Small intestine (tissue), 7 donors: ENCODE measurements at regions not wholly inside any gene's neighbourhood (a gene's known extent, or its start where the extent isn't known, plus 50 kb on each side); places are given as distances from the start of the nearest gene placed in this dataset.

Experiments used
- DNase-seq, 2 donors: peaks; one replicate each; pipeline versions ENCODE4 v3.0.0 to v3.0.0-alpha.2; 2013
- FAIRE-seq: peaks from 2 replicates; lab custom pipeline; 2012; peaks lifted over from hg19 to GRCh38; lab: Jason Lieb, UNC
- H3K27ac ChIP-seq, 3 donors: one replicate each; pipeline ENCODE4 v1.5.1; 2013; ENCODE audit warnings: low read length in 2 of 3, mild to moderate bottlenecking in 2 of 3, control low read depth in 1 of 3, inconsistent platforms in 1 of 3, low read depth in 1 of 3, moderate library complexity in 1 of 3
- H3K27me3 ChIP-seq, 3 donors: one replicate each; pipeline ENCODE4 v1.6.1; 2013; ENCODE audit warnings: low read length in 3 of 3, inconsistent platforms in 1 of 3; ENCODE audit not compliant: control insufficient read depth in 3 of 3, insufficient read depth in 3 of 3
- H3K36me3 ChIP-seq, 3 donors: one replicate each; pipeline ENCODE4 v1.6.1; 2013; ENCODE audit warnings: low read length in 3 of 3, inconsistent platforms in 1 of 3, low read depth in 1 of 3, mild to moderate bottlenecking in 1 of 3, moderate library complexity in 1 of 3; ENCODE audit not compliant: control insufficient read depth in 3 of 3, insufficient read depth in 2 of 3
- H3K4me1 ChIP-seq, 3 donors: one replicate each; pipeline ENCODE4 v1.6.1; 2013; ENCODE audit warnings: low read length in 2 of 3, inconsistent platforms in 1 of 3, low read depth in 1 of 3, mild to moderate bottlenecking in 1 of 3, moderate library complexity in 1 of 3; ENCODE audit not compliant: control insufficient read depth in 3 of 3, insufficient read depth in 2 of 3
- H3K4me3 ChIP-seq, 3 donors: one replicate each; pipeline ENCODE4 v1.5.1; 2013; ENCODE audit warnings: low read length in 3 of 3, control low read depth in 1 of 3, inconsistent platforms in 1 of 3, low read depth in 1 of 3, mild to moderate bottlenecking in 1 of 3, moderate library complexity in 1 of 3
- H3K9me3 ChIP-seq, 2 donors: one replicate each; pipeline ENCODE4 v1.6.1; 2013; ENCODE audit warnings: low read depth in 1 of 2, low read length in 1 of 2; ENCODE audit not compliant: control insufficient read depth in 2 of 2, insufficient read depth in 1 of 2
- WGBS, 3 donors: extraction: QIAGEN DNeasy Blood & Tissue Kit; methylation state at CpG; one replicate each; pipeline ENCODE4 v1.1.7; 2013; 5-methylcytosine and 5-hydroxymethylcytosine counted together
- donor health status: healthy with polysubstance abuse.
- donor health status: control.
- donor health status: control.
- donor health status: Bipolar disorder and iron deficiency.
- donor health status: healthy.

- Histone ChIP-seq H3K4me1 (no peaks in the 10 kb centered on the region), H3K27me3 (no peaks in the 10 kb centered on the region), H3K9me3 (no peaks in the 10 kb centered on the region), H3K27ac (no peak overlapping the region), H3K4me3 (no peak overlapping the region), H3K36me3 (no peaks in the 10 kb centered on the region)
- FAIRE-seq (no peak), DNase-seq (no peak)
- WGBS, 3 donors, result 49 to 65% (median 62%) methylated on average over 4 of the region's 4 CpGs
These were observed 616.5 kb upstream of the LCORL start for GRCh38 chr4:18638031-18638430.

DNA sequence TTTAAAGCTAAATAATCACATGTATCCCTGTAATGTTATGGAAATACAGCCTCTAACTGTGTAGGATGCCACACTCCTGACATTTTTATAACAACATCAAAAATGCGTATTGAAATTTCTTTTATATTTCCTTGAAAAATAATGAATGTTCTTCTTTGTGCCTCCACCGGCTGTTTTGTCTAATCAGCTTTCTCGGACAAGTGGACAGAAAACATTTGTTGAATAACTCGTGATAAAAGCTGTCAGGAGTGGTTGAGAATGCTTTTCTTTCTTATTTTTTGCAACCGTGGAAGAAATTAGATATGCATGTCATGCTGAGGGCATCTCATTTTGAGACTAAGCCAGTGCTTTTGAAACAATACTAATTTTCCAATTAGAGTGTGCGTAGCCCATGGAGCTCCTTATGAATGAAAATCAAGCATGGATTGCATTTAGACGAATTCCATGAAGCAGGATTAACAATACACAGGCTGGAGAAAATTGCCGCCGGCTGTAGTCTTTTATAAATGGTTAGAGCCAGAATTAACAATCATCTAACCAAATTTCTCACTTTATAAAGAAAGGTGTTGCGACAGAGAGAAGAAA, 614.5 kb upstream of the LCORL start:
- Histone ChIP-seq H3K27ac (no peak overlapping the region), H3K36me3 (no peaks in the 10 kb centered on the region), H3K9me3 (no peaks in the 10 kb centered on the region), H3K4me1 (no peaks in the 10 kb centered on the region), H3K4me3 (no peak overlapping the region), H3K27me3 (peaks cover 0 to under 1% (median 0%) of the 10 kb centered on the region in 3 donors)
- FAIRE-seq (no peak), DNase-seq (no peak)
- 60 to 78% (median 75%) methylated on average over 10 of the region's 10 CpGs for WGBS, 3 donors

DNA sequence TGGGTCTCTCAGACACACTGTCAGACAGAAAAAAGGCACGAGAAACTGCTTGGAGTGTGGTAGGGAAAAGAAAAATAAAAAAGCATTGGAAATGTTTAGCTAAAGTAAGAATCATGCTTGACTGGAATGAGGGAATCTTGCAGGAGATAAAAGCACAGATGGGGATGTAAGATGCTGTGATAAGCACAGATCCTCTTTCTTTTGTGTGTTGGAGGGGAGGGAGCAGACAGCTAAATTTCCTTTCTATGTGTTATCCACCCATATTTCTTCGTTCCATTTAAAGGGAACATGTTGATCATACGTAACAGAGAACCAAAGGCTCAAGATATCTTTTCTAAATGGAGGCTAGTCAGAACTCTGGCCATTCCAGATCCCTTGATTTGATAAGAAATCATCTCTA, 614.0 kb upstream of the LCORL start:
- FAIRE-seq (no peak), DNase-seq (no peak)
- Histone ChIP-seq H3K27me3 (peaks cover 0 to 1% (median 0%) of the 10 kb centered on the region in 3 donors), H3K27ac (no peak overlapping the region), H3K4me1 (no peaks in the 10 kb centered on the region), H3K36me3 (no peaks in the 10 kb centered on the region), H3K9me3 (peaks cover 0 to 4% of the 10 kb centered on the region in 2 donors), H3K4me3 (no peak overlapping the region)
- 56 to 70% (median 64%) methylated on average over 3 of the region's 3 CpGs for WGBS, 3 donors

- peaks cover 0 to 13% of the 10 kb centered on the region in 2 donors for H3K9me3 ChIP-seq
- H3K36me3 ChIP-seq, result peaks cover 0 to 5% (median 0%) of the 10 kb centered on the region in 3 donors
- no peak overlapping the region for H3K27ac ChIP-seq
- H3K4me3 ChIP-seq, result no peak overlapping the region
- no peaks in the 10 kb centered on the region for H3K4me1 ChIP-seq
- no peak for FAIRE-seq
- H3K27me3 ChIP-seq, result peaks cover 0 to 1% (median 0%) of the 10 kb centered on the region in 3 donors
- DNase-seq, result no peak
These were observed 610.0 kb upstream of the LCORL start for GRCh38 chr4:18631586-18631985.

DNA sequence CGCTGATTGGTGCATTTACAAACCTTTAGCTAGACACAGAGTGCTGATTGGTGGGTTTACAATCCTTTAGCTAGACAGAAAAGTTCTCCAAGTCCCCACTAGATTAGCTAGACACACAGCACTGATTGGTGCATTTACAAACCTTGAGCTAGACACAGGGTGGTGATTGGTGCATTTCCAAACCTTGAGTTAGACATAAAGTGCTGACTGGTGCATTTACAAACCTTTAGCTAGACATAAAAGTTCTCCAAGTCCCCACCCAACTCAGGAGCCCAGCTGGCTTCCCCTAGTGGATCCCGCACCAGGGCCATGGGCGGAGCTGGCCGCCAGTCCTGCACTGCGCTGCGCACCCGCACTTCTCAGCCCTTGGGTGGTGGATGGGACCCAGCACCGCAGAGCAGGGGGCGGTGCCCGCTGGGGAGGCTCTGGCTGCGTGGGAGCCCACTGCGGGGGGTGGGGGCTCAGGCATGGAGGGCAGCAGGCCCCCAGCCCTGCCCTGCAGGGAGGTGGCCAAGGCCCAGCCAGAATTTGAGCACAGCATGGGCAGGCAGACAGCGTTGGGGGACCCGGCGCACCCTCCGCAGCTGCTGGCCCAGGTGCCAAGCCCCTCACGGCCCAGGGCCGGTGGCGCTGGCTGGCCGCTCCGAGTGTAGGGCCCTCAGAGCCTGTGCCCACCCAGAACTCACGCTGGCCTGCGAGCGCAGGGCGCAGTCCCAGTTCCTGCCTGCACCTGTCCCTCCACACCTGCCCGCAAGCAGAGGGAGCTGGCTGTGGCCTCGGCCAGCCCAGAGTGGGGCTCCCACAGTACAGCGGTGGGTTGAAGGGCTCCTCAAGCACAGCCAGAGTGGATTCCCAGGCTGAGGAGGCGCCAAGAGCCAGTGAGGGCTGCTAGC, 608.9 kb upstream of the LCORL start:
- no peak for FAIRE-seq
- 90 to 91% (median 91%) methylated on average over 24 to 29 of the region's 29 CpGs for WGBS, 3 donors
- Histone ChIP-seq H3K4me3 (no peak overlapping the region), H3K27me3 (peaks cover 0 to 1% (median 0%) of the 10 kb centered on the region in 3 donors), H3K4me1 (no peaks in the 10 kb centered on the region), H3K9me3 (peaks cover 0 to 13% of the 10 kb centered on the region in 2 donors), H3K27ac (no peak overlapping the region), H3K36me3 (peaks cover 0 to 5% (median 0%) of the 10 kb centered on the region in 3 donors)
- no peak for DNase-seq

- FAIRE-seq, result no peak
- H3K4me1 ChIP-seq, result no peaks in the 10 kb centered on the region
- peaks cover 0 to 13% of the 10 kb centered on the region in 2 donors for H3K9me3 ChIP-seq
- H3K27me3 ChIP-seq, result peaks cover 0 to 1% (median 0%) of the 10 kb centered on the region in 3 donors
- DNase-seq, result no peak
- WGBS, 3 donors, result 81 to 86% (median 84%) methylated on average over 2 of the region's 2 CpGs
- H3K4me3 ChIP-seq, result no peak overlapping the region
- peaks cover 0 to 5% (median 0%) of the 10 kb centered on the region in 3 donors for H3K36me3 ChIP-seq
- no peak overlapping the region for H3K27ac ChIP-seq
These were observed 606.0 kb upstream of the LCORL start for GRCh38 chr4:18627447-18628005.

DNA sequence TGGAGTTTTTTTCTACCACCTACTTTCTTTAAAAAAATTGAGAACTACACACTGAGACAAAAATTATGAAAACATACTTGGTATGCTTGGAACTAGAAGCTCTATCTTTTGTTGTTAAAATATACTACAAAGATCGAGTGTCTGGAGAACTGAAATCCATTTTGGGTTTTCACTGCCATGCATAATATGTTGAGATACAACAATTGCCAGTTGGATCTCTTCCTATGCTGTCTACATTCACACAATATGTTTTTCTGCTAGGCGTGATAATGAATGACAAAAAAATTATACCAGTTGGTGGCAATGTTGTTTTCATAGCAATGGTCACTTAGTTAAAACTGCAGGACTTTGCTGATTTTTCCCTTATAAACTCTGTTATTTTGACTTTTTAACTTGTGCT, 605.4 kb upstream of the LCORL start:
- Histone ChIP-seq H3K9me3 (peaks cover 0 to 13% of the 10 kb centered on the region in 2 donors), H3K36me3 (peaks cover 0 to 5% (median 0%) of the 10 kb centered on the region in 3 donors), H3K4me1 (no peaks in the 10 kb centered on the region), H3K4me3 (no peak overlapping the region), H3K27ac (no peak overlapping the region), H3K27me3 (peaks cover 0 to 1% (median 0%) of the 10 kb centered on the region in 3 donors)
- no peak for FAIRE-seq
- DNase-seq, result no peak
- whole genome bisulfite sequencing, 3 donors, result 57 to 73% (median 65%) methylated on average over 2 of the region's 2 CpGs

- no peak overlapping the region for H3K4me3 ChIP-seq
- no peak overlapping the region for H3K27ac ChIP-seq
- H3K9me3 ChIP-seq, result peaks cover 0 to 13% of the 10 kb centered on the region in 2 donors
- peaks cover 0 to 1% (median 0%) of the 10 kb centered on the region in 3 donors for H3K27me3 ChIP-seq
- H3K36me3 ChIP-seq, result peaks cover 0 to 5% (median 0%) of the 10 kb centered on the region in 3 donors
- no peak for DNase-seq
- no peak for FAIRE-seq
- no peaks in the 10 kb centered on the region for H3K4me1 ChIP-seq
These were observed 604.8 kb upstream of the LCORL start for GRCh38 chr4:18626366-18626765.
